H1 (cell line): ENCODE measurements at regions not wholly inside any gene's neighbourhood (a gene's known extent, or its start where the extent isn't known, plus 50 kb on each side); places are given as distances from the start of the nearest gene placed in this dataset.

Experiments used
- CTCF ChIA-PET: fragments of 300-600 bp; sonication (Branson Sonifier 250); formaldehyde crosslinking; loops from one replicate; lab custom pipeline; 2021; ENCODE audit not compliant: partially characterized antibody; lab: Charles Lee
- POLR2A ChIA-PET: fragments of 300-600 bp; sonication (Branson Sonifier 250); formaldehyde crosslinking; loops from one replicate; lab custom pipeline; 2021; ENCODE audit warnings: inconsistent platforms; ENCODE audit not compliant: partially characterized antibody; lab: Charles Lee
- DNase-seq, 2 experiments: peaks; one replicate each; pipeline versions ENCODE4 v3.0.0 to v3.0.0-alpha.2; 2010 to 2022; ENCODE audit warnings: low spot score in 2 of 2, low read depth in 1 of 2, mixed read lengths in 1 of 2
- FAIRE-seq: peaks from 2 replicates; lab custom pipeline; 2011; peaks lifted over from hg19 to GRCh38; lab: Jason Lieb, UNC
- H2AFZ ChIP-seq: 2 replicates; pipeline ENCODE4 v1.8.1; 2012; ENCODE audit warnings: low read length, inconsistent platforms
- H2AK5ac ChIP-seq: 2 replicates; pipeline ENCODE4 v1.6.1; 2013; ENCODE audit warnings: low read depth, low read length
- H2BK120ac ChIP-seq: replicated peaks from 2 replicates; pipeline ENCODE3; 2013; ENCODE audit warnings: low read depth, low read length, inconsistent platforms
- H2BK12ac ChIP-seq: 2 replicates; pipeline ENCODE4 v1.6.1; 2013; ENCODE audit warnings: low read depth, low read length
- H2BK15ac ChIP-seq: 2 replicates; pipeline ENCODE4 v1.6.1; 2013; ENCODE audit warnings: low read length
- H2BK20ac ChIP-seq: 2 replicates; pipeline ENCODE4 v1.6.1; 2013; ENCODE audit warnings: low read length
- H2BK5ac ChIP-seq: 2 replicates; pipeline ENCODE4 v1.6.1; 2013; ENCODE audit warnings: low read depth, low read length
- H3K14ac ChIP-seq: 2 replicates; pipeline ENCODE4 v1.6.1; 2013; ENCODE audit warnings: inconsistent platforms; ENCODE audit not compliant: insufficient read length
- H3K18ac ChIP-seq: 2 replicates; pipeline ENCODE4 v1.6.1; 2013; ENCODE audit warnings: low read length; ENCODE audit errors: extremely low read depth
- H3K23ac ChIP-seq: 2 replicates; pipeline ENCODE4 v1.6.1; 2013; ENCODE audit warnings: inconsistent platforms; ENCODE audit not compliant: insufficient read length
- H3K23me2 ChIP-seq: 2 replicates; pipeline ENCODE4 v1.6.1; 2013; ENCODE audit warnings: low read depth, low read length
- H3K27ac ChIP-seq: 2 replicates; pipeline ENCODE4 v1.6.1; 2011; ENCODE audit warnings: low read depth, low read length, inconsistent platforms
- H3K27me3 ChIP-seq, 4 experiments: replicated peaks in 1 of 4; 1 replicate in 1 of 4; 2 replicates in 3 of 4; pipeline versions ENCODE4 v1.6.1 to v1.8.1; 2011 to 2013; ENCODE audit warnings: low read length in 3 of 4, mild to moderate bottlenecking in 3 of 4, inconsistent platforms in 2 of 4, mixed read lengths in 2 of 4, moderate library complexity in 1 of 4; ENCODE audit not compliant: control insufficient read depth in 3 of 4, insufficient read depth in 3 of 4; ENCODE audit errors: extremely low read depth in 1 of 4
- H3K36me3 ChIP-seq, 4 experiments: 2 replicates each; pipeline versions ENCODE4 v1.6.1 to v1.8.1; 2011 to 2013; ENCODE audit warnings: mild to moderate bottlenecking in 4 of 4, low read length in 3 of 4, moderate library complexity in 2 of 4, control low read depth in 1 of 4, inconsistent platforms in 1 of 4; ENCODE audit not compliant: insufficient read depth in 4 of 4, control insufficient read depth in 2 of 4
- H3K4ac ChIP-seq: replicated peaks from 2 replicates; pipeline ENCODE3; 2013; ENCODE audit warnings: low read length, low read depth, mixed read lengths, inconsistent platforms; ENCODE audit not compliant: insufficient read length
- H3K4me1 ChIP-seq, 4 experiments: replicated peaks in 1 of 4; 1 replicate in 1 of 4; 2 replicates in 3 of 4; pipeline versions ENCODE4 v1.6.1 to v1.8.1; 2011 to 2013; ENCODE audit warnings: low read length in 3 of 4, inconsistent platforms in 2 of 4, mixed read lengths in 1 of 4; ENCODE audit not compliant: insufficient read depth in 4 of 4, control insufficient read depth in 3 of 4
- H3K4me2 ChIP-seq, 2 experiments: 2 replicates each; pipeline versions ENCODE4 v1.6.1 to v1.8.1; 2011 to 2013; ENCODE audit warnings: low read depth in 2 of 2, low read length in 2 of 2, control low read depth in 1 of 2, inconsistent platforms in 1 of 2, mild to moderate bottlenecking in 1 of 2; ENCODE audit not compliant: insufficient read depth in 1 of 2
- H3K4me3 ChIP-seq, 4 experiments: fragments of 200-600, 300-600 bp in 1 of 4; sonication (generic), shearing (Covaris generic), sonication (Bioruptor Twin) in 1 of 4; 2 replicates each; pipeline versions ENCODE4 v1.5.1 to v1.8.1; 2011 to 2016; ENCODE audit warnings: low read length in 4 of 4, low read depth in 3 of 4, control low read depth in 2 of 4, inconsistent platforms in 2 of 4, mild to moderate bottlenecking in 2 of 4, mixed read lengths in 1 of 4, moderate library complexity in 1 of 4; ENCODE audit not compliant: insufficient read depth in 2 of 4; ENCODE audit errors: extremely low read depth in 1 of 4
- H3K56ac ChIP-seq: replicated peaks from 2 replicates; pipeline ENCODE3; 2013; ENCODE audit warnings: low read depth, mild to moderate bottlenecking, mixed read lengths, low read length, inconsistent platforms; ENCODE audit not compliant: insufficient read length
- H3K79me1 ChIP-seq: 2 replicates; pipeline ENCODE4 v1.6.1; 2013; ENCODE audit warnings: low read depth, low read length, control low read depth
- H3K79me2 ChIP-seq, 2 experiments: 2 replicates each; pipeline versions ENCODE4 v1.6.1 to v1.8.1; 2012 to 2013; ENCODE audit warnings: low read length in 2 of 2, mild to moderate bottlenecking in 2 of 2, inconsistent platforms in 1 of 2; ENCODE audit not compliant: insufficient read depth in 2 of 2, control insufficient read depth in 1 of 2
- H3K9ac ChIP-seq, 4 experiments: replicated peaks in 1 of 4; 1 replicate in 1 of 4; 2 replicates in 3 of 4; pipeline versions ENCODE4 v1.6.1 to v1.8.1; 2011 to 2013; ENCODE audit warnings: low read depth in 3 of 4, low read length in 3 of 4, control low read depth in 2 of 4, mild to moderate bottlenecking in 2 of 4, moderate library complexity in 2 of 4, inconsistent platforms in 1 of 4; ENCODE audit errors: extremely low read depth in 1 of 4
- H3K9me3 ChIP-seq, 2 experiments: 2 replicates each; pipeline versions ENCODE4 v1.6.1 to v1.8.1; 2012 to 2013; ENCODE audit warnings: mild to moderate bottlenecking in 2 of 2, moderate library complexity in 2 of 2, control low read depth in 1 of 2, inconsistent platforms in 1 of 2, low read depth in 1 of 2, low read length in 1 of 2, mixed read lengths in 1 of 2; ENCODE audit not compliant: insufficient read depth in 2 of 2
- H4K20me1 ChIP-seq, 2 experiments: replicated peaks in 1 of 2; 2 replicates each; pipeline versions ENCODE3 to v1.8.1; 2011 to 2013; ENCODE audit warnings: inconsistent platforms in 2 of 2, low read length in 2 of 2, mild to moderate bottlenecking in 1 of 2; ENCODE audit not compliant: insufficient read depth in 2 of 2, control insufficient read depth in 1 of 2
- H4K5ac ChIP-seq: 2 replicates; pipeline ENCODE4 v1.6.1; 2013; ENCODE audit warnings: low read length, low read depth, mixed read lengths, inconsistent platforms; ENCODE audit not compliant: insufficient read length
- H4K8ac ChIP-seq: 2 replicates; pipeline ENCODE4 v1.8.0; 2013; ENCODE audit warnings: mild to moderate bottlenecking, moderate library complexity, low read length, inconsistent platforms; ENCODE audit not compliant: insufficient read depth; ENCODE audit errors: extremely low read depth
- H4K91ac ChIP-seq: replicated peaks from 2 replicates; pipeline ENCODE3; 2013; ENCODE audit warnings: low read length, mixed read lengths, inconsistent platforms; ENCODE audit not compliant: insufficient read length
- WGBS, 2 experiments: shearing (Covaris generic) in 1 of 2; methylation state at CpG; one replicate each; pipeline versions ENCODE4 v1.1.6 to v1.1.7; 2013 to 2015; ENCODE audit warnings: low lambda C conversion rate in 2 of 2, mixed read lengths in 2 of 2, inconsistent platforms in 1 of 2, low coverage in 1 of 2, missing lambda C conversion rate in 1 of 2; ENCODE audit not compliant: insufficient replicate concordance in 2 of 2, insufficient coverage in 1 of 2, insufficient read length in 1 of 2; ENCODE audit errors: extremely low coverage in 1 of 2, missing lambda C conversion rate in 1 of 2; 5-methylcytosine and 5-hydroxymethylcytosine counted together

DNA sequence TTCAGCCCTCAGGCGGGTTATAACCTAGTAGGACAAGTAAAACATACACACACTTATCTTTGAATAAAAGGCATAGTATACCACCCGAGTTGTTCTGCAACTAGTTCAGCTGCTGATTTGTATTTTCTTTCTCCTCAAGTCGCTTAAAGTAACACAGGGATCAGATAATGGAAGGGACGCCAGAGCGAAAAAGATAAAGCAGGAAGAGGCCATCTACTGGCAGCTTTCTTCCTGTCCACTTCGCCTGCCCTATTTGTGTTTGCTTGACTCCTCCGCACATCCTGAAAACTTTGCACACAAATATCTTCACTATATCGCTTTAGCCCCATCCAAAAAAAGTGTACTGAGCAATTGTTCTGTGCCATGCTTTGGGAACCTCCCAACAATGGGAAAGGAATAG is 238.0 kb upstream of the SOX21 start:
- no peaks in the 10 kb centered on the region for H3K79me1 ChIP-seq
- no peak overlapping the region for H4K5ac ChIP-seq
- POLR2A ChIA-PET: interaction anchor here (0.6 to 1.5 kb wide), 5 partner anchors 17 to 238 kb away, joined by 3 to 8 read pairs (median 3); partner anchors contain the start of gene SOX21
- no peak overlapping the region for H3K56ac ChIP-seq
- H2AK5ac ChIP-seq: no peak overlapping the region
- no peaks in the 10 kb centered on the region for H3K9me3 ChIP-seq
- peak overlapping the region; percentile 53; the same call in 1 of the 2 replicates for H2BK20ac ChIP-seq
- no peaks in the 10 kb centered on the region for H3K79me2 ChIP-seq
- no peak overlapping the region for H3K4ac ChIP-seq
- CTCF ChIA-PET: interaction anchor here (0.7 to 4.2 kb wide), 24 partner anchors 9 to 454 kb away, joined by 3 to 18 read pairs (median 4); no protein-coding TSS in a partner anchor
- no peak overlapping the region for H3K18ac ChIP-seq
- H2BK5ac ChIP-seq: no peak overlapping the region
- H3K4me1 ChIP-seq: peaks cover 0 to 22% (median 7%) of the 10 kb centered on the region in 4 experiments; a peak in 4 of 7 replicates
- FAIRE-seq: peak; percentile 72
- no peak overlapping the region for H2BK12ac ChIP-seq
- H3K23ac ChIP-seq: no peak overlapping the region
- no peak overlapping the region for H3K9ac ChIP-seq
- H4K91ac ChIP-seq: no peak overlapping the region
- H4K20me1 ChIP-seq: no peaks in the 10 kb centered on the region
- DNase-seq: no peak
- H3K27ac ChIP-seq: no peak overlapping the region
- H4K8ac ChIP-seq: no peak overlapping the region
- H3K14ac ChIP-seq: no peak overlapping the region
- H2AFZ ChIP-seq: no peak overlapping the region
- H2BK120ac ChIP-seq: no peak overlapping the region
- no peaks in the 10 kb centered on the region for H3K36me3 ChIP-seq
- H2BK15ac ChIP-seq: no peak overlapping the region
- no peaks in the 10 kb centered on the region for H3K27me3 ChIP-seq
- H3K23me2 ChIP-seq: no peaks in the 10 kb centered on the region
- 67% methylated on average over 8 of the region's 8 CpGs; no CpG with 5 or more reads in 1 of the 2 experiments for WGBS, 2 experiments
- no peak overlapping the region for H3K4me2 ChIP-seq
- no peak overlapping the region for H3K4me3 ChIP-seq
